Colonic mucosa (tissue), 4 donors: ENCODE measurements at regions not wholly inside any gene's neighbourhood (a gene's known extent, or its start where the extent isn't known, plus 50 kb on each side); places are given as distances from the start of the nearest gene placed in this dataset.
"Not testable (repeated sequence)": the region's sequence is repeated elsewhere in the genome, so short reads cannot be mapped to it uniquely, and the experiment has no call there.

ENCODE experiments used
- DNase-seq: peaks from one replicate; pipeline ENCODE4 v3.0.0-alpha.2; 2020
- H3K27ac ChIP-seq: fragments of 200-600 bp; one replicate; pipeline ENCODE4 v1.8.0; 2021
- H3K27me3 ChIP-seq: fragments of 200-600 bp; one replicate; pipeline ENCODE4 v1.8.0; 2021
- H3K36me3 ChIP-seq: fragments of 200-600 bp; one replicate; pipeline ENCODE4 v1.8.0; 2021
- H3K4me1 ChIP-seq: fragments of 200-600 bp; one replicate; pipeline ENCODE4 v1.8.0; 2021; ENCODE audit warnings: mild to moderate bottlenecking
- H3K4me3 ChIP-seq: fragments of 200-600 bp; one replicate; pipeline ENCODE4 v1.8.0; 2021
- H3K9ac ChIP-seq, 2 donors: one replicate each; pipeline ENCODE4 v1.7.0; 2013; ENCODE audit warnings: control low read depth in 2 of 2, low read depth in 2 of 2, low read length in 2 of 2
- H3K9me3 ChIP-seq: fragments of 200-600 bp; one replicate; pipeline ENCODE4 v1.8.0; 2021
- intact Hi-C: fragments of 100-400 bp; cut with DNase I; formaldehyde crosslinking; loops from one replicate; pipeline ENCODE4 v1.14.1; 2022
- microRNA-seq: library from miRNA; unstranded; fragments of <30 nt; microRNA quantifications from one replicate; pipeline ENCODE4, GENCODE V29; 2019
- TF ChIP-seq, protein P1 (sequence below): fragments of 200-600 bp; IDR thresholded peaks from one replicate; pipeline ENCODE4 v1.8.0; 2022; ENCODE audit warnings: antibody characterized with exemption, mild to moderate bottlenecking
- donor health status: healthy.
- donor health status: DM: no; HTN: no; CAD: no.
- donor health status: DM: no; HTN: no; CAD: no.

- DNase-seq, result peak; percentile 76
- Histone ChIP-seq H3K27me3 (no peaks in the 10 kb centered on the region), H3K36me3 (no peaks in the 10 kb centered on the region), H3K9me3 (no peaks in the 10 kb centered on the region), H3K4me3 (peak overlapping the region; percentile 60), H3K27ac (peak overlapping the region; percentile 80), H3K4me1 (no peaks in the 10 kb centered on the region), H3K9ac (peak overlapping the region; percentile 64 to 79)
- TF ChIP-seq, protein P1, sequence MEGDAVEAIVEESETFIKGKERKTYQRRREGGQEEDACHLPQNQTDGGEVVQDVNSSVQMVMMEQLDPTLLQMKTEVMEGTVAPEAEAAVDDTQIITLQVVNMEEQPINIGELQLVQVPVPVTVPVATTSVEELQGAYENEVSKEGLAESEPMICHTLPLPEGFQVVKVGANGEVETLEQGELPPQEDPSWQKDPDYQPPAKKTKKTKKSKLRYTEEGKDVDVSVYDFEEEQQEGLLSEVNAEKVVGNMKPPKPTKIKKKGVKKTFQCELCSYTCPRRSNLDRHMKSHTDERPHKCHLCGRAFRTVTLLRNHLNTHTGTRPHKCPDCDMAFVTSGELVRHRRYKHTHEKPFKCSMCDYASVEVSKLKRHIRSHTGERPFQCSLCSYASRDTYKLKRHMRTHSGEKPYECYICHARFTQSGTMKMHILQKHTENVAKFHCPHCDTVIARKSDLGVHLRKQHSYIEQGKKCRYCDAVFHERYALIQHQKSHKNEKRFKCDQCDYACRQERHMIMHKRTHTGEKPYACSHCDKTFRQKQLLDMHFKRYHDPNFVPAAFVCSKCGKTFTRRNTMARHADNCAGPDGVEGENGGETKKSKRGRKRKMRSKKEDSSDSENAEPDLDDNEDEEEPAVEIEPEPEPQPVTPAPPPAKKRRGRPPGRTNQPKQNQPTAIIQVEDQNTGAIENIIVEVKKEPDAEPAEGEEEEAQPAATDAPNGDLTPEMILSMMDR, result peak; percentile 66
- intact Hi-C loops, result loop anchor here (5.0 kb wide), 1 partner anchor 563 kb away; no protein-coding TSS in a partner anchor
Observed at GRCh38 chr6:27188885-27189418, 58.5 kb upstream of the PRSS16 start.

DNA sequence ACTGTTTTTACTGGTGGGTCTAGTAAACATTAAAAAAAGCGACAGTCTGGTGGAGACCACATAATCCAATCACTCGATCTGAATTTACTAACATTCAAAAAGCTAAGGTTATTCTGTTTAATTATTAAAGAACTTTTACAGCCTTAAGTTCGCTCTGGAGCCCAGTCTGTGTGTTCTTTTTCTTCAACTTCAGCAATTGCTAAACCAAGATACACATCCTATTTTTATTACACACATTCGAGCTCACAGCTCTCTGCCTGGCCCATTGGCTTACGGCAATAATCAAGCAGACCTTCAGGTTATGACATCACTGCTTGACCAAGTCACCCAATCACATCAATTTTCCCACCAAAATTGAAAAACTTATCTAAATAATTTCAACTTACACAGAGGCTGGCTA lies 57.4 kb upstream of the PRSS16 start:
- no peak for DNase-seq
- Histone ChIP-seq H3K9ac (no peak overlapping the region), H3K27ac (no peak overlapping the region), H3K27me3 (no peaks in the 10 kb centered on the region), H3K4me3 (no peak overlapping the region), H3K9me3 (no peaks in the 10 kb centered on the region), H3K4me1 (no peaks in the 10 kb centered on the region), H3K36me3 (no peaks in the 10 kb centered on the region)
- TF ChIP-seq, protein P1, result no peak
- intact Hi-C loops, result no loop called here

GRCh38 chr6:27194453-27194852 lies 53.0 kb upstream of the PRSS16 start:
- H3K4me1 ChIP-seq, H3K9me3 ChIP-seq, H3K9ac ChIP-seq, intact Hi-C loops, H3K4me3 ChIP-seq, H3K36me3 ChIP-seq, DNase-seq, H3K27ac ChIP-seq, H3K27me3 ChIP-seq: not testable (repeated sequence)

- H3K9ac ChIP-seq, H3K36me3 ChIP-seq, H3K4me3 ChIP-seq, H3K27ac ChIP-seq, H3K9me3 ChIP-seq, H3K27me3 ChIP-seq, H3K4me1 ChIP-seq, intact Hi-C loops, DNase-seq: not testable (repeated sequence)
Observed at GRCh38 chr6:27195547-27195946, 52.0 kb upstream of the PRSS16 start.

Small RNA genes in the stretch of these regions (microRNA-seq; reads per million reads assigned to microRNA genes)
- gene MIR3143, result 1.7 reads per million
